Muscle layer of colon (tissue), 2 donors: ENCODE measurements at regions not wholly inside any gene's neighbourhood (a gene's known extent, or its start where the extent isn't known, plus 50 kb on each side); places are given as distances from the start of the nearest gene placed in this dataset.

Experiments
- H3K27ac ChIP-seq: one replicate; pipeline ENCODE4 v1.7.0; 2013; ENCODE audit warnings: low read depth, mild to moderate bottlenecking, low read length, moderate library complexity
- H3K27me3 ChIP-seq, 2 donors: one replicate each; pipeline ENCODE4 v1.7.0; 2013; ENCODE audit warnings: low read length in 2 of 2, mild to moderate bottlenecking in 2 of 2; ENCODE audit not compliant: insufficient read depth in 2 of 2, control insufficient read depth in 1 of 2
- H3K36me3 ChIP-seq: one replicate; pipeline ENCODE4 v1.7.0; 2013; ENCODE audit warnings: mild to moderate bottlenecking, low read length; ENCODE audit not compliant: insufficient read depth
- H3K4me1 ChIP-seq: one replicate; pipeline ENCODE4 v1.7.0; 2013; ENCODE audit warnings: mild to moderate bottlenecking, low read length; ENCODE audit not compliant: insufficient read depth
- H3K4me3 ChIP-seq, 2 donors: one replicate each; pipeline ENCODE4 v1.7.0; 2013; ENCODE audit warnings: low read length in 2 of 2, low read depth in 1 of 2, mild to moderate bottlenecking in 1 of 2, moderate library complexity in 1 of 2
- H3K9ac ChIP-seq: one replicate; pipeline ENCODE4 v1.7.0; 2013; ENCODE audit warnings: low read length
- H3K9me3 ChIP-seq: one replicate; pipeline ENCODE4 v1.7.0; 2013; ENCODE audit warnings: mild to moderate bottlenecking, low read length
- donor health status: abdominal sarcoma.
- donor health status: Adenocarcinoma of cecum.

DNA sequence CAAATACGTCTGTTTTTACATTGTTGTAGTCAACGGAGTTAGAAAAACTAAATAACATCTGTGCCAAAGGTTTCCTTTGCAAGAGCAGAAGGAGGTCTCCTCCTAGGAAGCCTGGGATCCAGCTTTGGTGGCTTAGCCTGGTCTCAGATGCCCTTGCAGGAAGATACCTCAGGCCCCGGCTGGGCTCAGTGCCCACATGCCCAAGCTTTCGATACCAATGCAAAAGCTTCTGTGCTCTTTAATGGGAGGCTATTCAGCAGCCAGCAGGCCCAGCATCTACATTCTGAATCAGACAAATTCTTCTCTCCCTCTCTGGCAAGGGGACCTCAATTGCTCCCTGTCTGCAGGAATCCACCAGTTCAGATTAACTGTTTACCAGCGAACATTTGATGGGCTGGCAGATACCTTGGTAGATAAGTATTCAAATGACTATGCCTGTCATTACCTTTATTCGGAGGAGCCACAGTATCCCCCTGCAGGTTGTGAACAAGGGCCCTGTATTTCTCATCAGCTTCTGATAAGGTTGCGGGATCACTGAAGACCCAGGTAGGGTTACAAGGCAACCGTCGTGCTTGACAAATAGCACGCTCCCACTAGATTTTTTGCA lies 180.1 kb upstream of the KBTBD8 start:
- Histone ChIP-seq H3K4me1 (peaks cover 6% of the 10 kb centered on the region), H3K36me3 (no peaks in the 10 kb centered on the region), H3K4me3 (no peak overlapping the region), H3K9me3 (no peaks in the 10 kb centered on the region), H3K27ac (no peak overlapping the region), H3K27me3 (no peaks in the 10 kb centered on the region), H3K9ac (no peak overlapping the region)

- Histone ChIP-seq H3K27ac (no peak overlapping the region), H3K4me3 (no peak overlapping the region), H3K9ac (no peak overlapping the region)
Measured at GRCh38 chr3:66819993-66820501, 178.1 kb upstream of the KBTBD8 start.

GRCh38 chr3:66822186-66823008 lies 175.7 kb upstream of the KBTBD8 start:
- Histone ChIP-seq H3K27ac (no peak overlapping the region), H3K27me3 (no peaks in the 10 kb centered on the region), H3K4me3 (no peak overlapping the region), H3K9me3 (no peaks in the 10 kb centered on the region), H3K9ac (no peak overlapping the region), H3K4me1 (no peaks in the 10 kb centered on the region), H3K36me3 (no peaks in the 10 kb centered on the region)

More at GRCh38 chr3:66819993-66820501, 178.1 kb upstream of the KBTBD8 start:
- H3K36me3 ChIP-seq = no peaks in the 10 kb centered on the region
- H3K9me3 ChIP-seq = no peaks in the 10 kb centered on the region
- peaks cover 6% of the 10 kb centered on the region for H3K4me1 ChIP-seq
- H3K27me3 ChIP-seq = no peaks in the 10 kb centered on the region

DNA sequence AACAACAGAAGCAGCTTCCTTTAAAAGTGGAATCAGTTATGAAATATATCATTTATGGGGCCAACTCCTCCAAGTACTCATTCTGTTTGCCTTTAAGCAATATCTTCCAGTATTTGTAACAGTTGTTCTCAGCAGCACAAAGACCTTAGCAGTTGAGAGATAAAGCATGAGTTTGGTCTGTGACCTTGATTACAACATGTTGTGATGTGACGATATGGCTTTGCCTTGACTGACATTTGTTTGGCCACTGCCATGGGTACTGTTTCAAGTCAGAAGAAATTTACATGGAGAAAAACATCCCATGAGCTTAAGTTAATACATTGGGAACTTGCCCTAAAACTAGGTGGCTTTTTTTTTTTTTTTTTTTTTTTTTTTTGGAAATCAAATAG lies 175.1 kb upstream of the KBTBD8 start:
- no peaks in the 10 kb centered on the region for H3K9me3 ChIP-seq
- no peaks in the 10 kb centered on the region for H3K27me3 ChIP-seq
- H3K36me3 ChIP-seq = no peaks in the 10 kb centered on the region
- no peak overlapping the region for H3K4me3 ChIP-seq
- no peak overlapping the region for H3K9ac ChIP-seq
- H3K27ac ChIP-seq = no peak overlapping the region
- H3K4me1 ChIP-seq = no peaks in the 10 kb centered on the region

GRCh38 chr3:66823532-66823931 lies 174.6 kb upstream of the KBTBD8 start:
- Histone ChIP-seq H3K4me1 (no peaks in the 10 kb centered on the region), H3K9me3 (no peaks in the 10 kb centered on the region), H3K36me3 (no peaks in the 10 kb centered on the region), H3K27ac (no peak overlapping the region), H3K9ac (no peak overlapping the region), H3K27me3 (no peaks in the 10 kb centered on the region), H3K4me3 (no peak overlapping the region)

DNA sequence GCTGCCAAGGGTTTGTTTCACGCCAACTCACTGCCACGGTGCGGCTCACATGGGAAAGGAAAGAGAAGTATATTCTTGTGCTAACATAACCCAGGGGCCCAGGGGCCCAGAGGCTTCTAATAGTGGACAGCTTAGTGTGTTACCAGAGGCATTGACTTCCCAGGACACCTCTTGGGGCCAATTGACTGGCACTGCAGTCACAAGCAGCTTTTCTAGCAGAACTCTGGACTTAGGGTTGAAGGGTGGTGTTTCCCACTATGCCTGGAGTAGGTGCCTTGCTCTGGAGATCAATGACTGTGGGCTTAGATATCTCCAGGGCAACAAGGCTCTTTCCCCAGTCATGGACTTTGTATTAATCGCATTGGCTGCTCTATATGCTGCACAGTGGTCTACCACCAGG lies 172.7 kb upstream of the KBTBD8 start:
- Histone ChIP-seq H3K27me3 (no peaks in the 10 kb centered on the region), H3K36me3 (no peaks in the 10 kb centered on the region), H3K9me3 (no peaks in the 10 kb centered on the region), H3K4me1 (no peaks in the 10 kb centered on the region), H3K9ac (no peak overlapping the region), H3K4me3 (no peak overlapping the region), H3K27ac (no peak overlapping the region)

GRCh38 chr3:66827726-66828125 lies 170.4 kb upstream of the KBTBD8 start:
- Histone ChIP-seq H3K9me3 (no peaks in the 10 kb centered on the region), H3K9ac (no peak overlapping the region), H3K4me3 (no peak overlapping the region), H3K36me3 (no peaks in the 10 kb centered on the region), H3K27ac (no peak overlapping the region), H3K27me3 (no peaks in the 10 kb centered on the region), H3K4me1 (no peaks in the 10 kb centered on the region)

DNA sequence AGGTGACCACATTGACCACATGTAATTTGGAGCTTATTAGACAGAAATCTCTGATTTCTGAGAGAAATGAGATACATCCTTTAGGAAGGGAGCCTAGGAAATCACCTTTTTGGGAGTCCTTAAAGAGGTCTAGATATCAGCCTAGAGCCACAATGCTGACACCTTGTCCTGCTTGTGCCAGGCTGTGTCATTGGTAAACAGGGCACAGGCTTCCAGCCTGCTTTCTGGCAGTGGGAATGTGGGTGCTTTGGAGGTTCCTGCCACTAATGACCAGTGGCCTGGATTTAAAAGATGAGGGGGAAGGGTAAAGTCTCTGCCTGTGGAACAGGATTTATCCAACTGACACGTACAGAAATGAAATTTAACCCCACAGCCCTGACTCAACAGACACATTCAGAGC lies 169.8 kb upstream of the KBTBD8 start:
- Histone ChIP-seq H3K27ac (no peak overlapping the region), H3K4me1 (no peaks in the 10 kb centered on the region)

DNA sequence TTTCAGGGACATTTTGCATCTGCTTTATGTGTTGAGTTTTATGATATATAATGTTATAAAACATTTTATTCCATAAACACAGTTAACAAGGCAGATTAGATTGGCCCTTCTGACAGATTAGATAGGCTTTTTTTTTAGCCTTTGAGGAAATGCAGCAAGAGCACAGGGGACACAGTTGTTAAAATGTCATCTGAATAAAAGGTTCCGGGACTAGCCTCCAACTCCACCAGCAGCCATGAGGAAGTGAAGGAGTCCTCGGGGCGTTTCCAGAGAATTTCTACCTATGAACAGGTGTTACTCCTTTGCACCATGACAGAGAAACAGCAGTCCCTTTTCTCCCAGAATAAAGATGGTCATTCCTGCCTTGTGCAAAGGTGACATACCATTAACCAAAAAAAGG lies 167.8 kb upstream of the KBTBD8 start:
- Histone ChIP-seq H3K4me3 (no peak overlapping the region), H3K36me3 (no peaks in the 10 kb centered on the region), H3K27ac (no peak overlapping the region), H3K4me1 (no peaks in the 10 kb centered on the region), H3K9me3 (no peaks in the 10 kb centered on the region), H3K9ac (no peak overlapping the region), H3K27me3 (no peaks in the 10 kb centered on the region)

More for the DNA sequence above, 169.8 kb upstream of the KBTBD8 start:
- Histone ChIP-seq H3K36me3 (no peaks in the 10 kb centered on the region), H3K9ac (no peak overlapping the region), H3K27me3 (no peaks in the 10 kb centered on the region), H3K9me3 (no peaks in the 10 kb centered on the region), H3K4me3 (no peak overlapping the region)

DNA sequence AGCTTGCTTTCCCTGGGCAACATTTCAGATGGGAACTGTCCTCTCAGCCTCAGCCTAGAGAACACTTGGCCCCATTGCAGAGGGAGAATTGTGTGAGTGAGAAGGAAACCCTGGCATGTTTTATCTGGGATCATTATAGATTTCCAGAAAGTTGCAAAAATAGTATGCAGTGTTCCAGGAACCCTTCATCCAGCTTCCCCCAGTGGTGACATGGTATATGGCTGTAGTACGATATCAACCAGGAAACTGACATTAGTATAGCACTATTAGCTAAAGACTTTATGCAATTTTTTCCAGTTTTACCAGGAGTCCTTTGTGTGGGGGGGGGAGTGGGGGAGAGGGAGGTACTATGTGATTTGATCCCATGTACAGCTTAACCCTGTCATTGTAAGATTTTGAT lies 166.2 kb upstream of the KBTBD8 start:
- no peaks in the 10 kb centered on the region for H3K36me3 ChIP-seq
- H3K4me1 ChIP-seq = no peaks in the 10 kb centered on the region
- H3K9me3 ChIP-seq = no peaks in the 10 kb centered on the region
- H3K27me3 ChIP-seq = no peaks in the 10 kb centered on the region
- no peak overlapping the region for H3K4me3 ChIP-seq
- no peak overlapping the region for H3K27ac ChIP-seq
- H3K9ac ChIP-seq = no peak overlapping the region

- no peaks in the 10 kb centered on the region for H3K27me3 ChIP-seq
- no peaks in the 10 kb centered on the region for H3K4me1 ChIP-seq
- H3K9ac ChIP-seq = no peak overlapping the region
- H3K9me3 ChIP-seq = no peaks in the 10 kb centered on the region
- no peak overlapping the region for H3K4me3 ChIP-seq
- no peak overlapping the region for H3K27ac ChIP-seq
- no peaks in the 10 kb centered on the region for H3K36me3 ChIP-seq
Measured at GRCh38 chr3:66836363-66837152, 161.5 kb upstream of the KBTBD8 start.
